HG02642 (cell line): ENCODE measurements at regions not wholly inside any gene's neighbourhood (a gene's known extent, or its start where the extent isn't known, plus 50 kb on each side); places are given as distances from the start of the nearest gene placed in this dataset.
"Not testable (repeated sequence)": the region's sequence is repeated elsewhere in the genome, so short reads cannot be mapped to it uniquely, and the experiment has no call there.

ENCODE experiments used
- ATAC-seq: cut with Tn5 transposase; IDR thresholded peaks from one replicate; pipeline ENCODE4 v1.9.1; 2021; ENCODE audit warnings: mild to moderate bottlenecking; ENCODE audit not compliant: unreplicated experiment, poor library complexity

DNA sequence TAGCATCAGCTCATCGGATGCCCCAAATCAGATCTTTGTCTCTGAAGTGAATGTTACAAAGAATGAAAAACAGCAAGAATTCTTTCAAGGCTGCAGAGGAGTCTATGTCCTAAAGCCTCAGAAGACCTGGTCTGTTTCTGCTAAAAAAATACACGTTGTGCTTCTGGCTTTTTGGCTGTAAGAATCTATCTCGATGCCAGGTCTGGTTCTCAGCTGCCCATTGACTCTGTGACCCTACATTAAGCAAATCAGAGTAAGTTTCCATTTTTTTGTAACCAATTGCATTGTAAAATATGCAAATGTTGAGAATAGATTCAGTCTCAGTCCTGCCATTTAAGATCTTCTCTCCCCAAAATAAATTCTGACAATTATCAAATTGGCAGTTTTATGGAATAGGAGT is 705.4 kb downstream of the RFPL4B start:
- ATAC-seq: no peak

DNA sequence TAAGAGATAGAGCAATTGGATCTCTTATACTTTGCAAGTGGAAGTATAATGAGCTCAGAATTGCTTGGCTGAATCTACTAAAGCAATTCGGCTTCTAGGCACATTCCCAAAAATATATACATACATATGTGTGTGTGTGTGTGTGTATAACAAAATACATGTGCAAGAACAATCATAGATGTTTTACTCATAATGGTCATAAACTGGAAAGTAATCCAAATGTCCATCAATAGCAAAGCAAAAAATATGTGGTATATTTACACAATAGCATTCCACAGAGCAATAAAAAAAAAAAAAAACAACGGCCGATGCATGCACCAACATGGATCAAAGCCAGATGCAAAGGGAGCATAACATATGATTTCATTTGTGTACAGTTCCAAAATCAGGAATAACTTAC is 707.9 kb downstream of the RFPL4B start:
- ATAC-seq: no peak

DNA sequence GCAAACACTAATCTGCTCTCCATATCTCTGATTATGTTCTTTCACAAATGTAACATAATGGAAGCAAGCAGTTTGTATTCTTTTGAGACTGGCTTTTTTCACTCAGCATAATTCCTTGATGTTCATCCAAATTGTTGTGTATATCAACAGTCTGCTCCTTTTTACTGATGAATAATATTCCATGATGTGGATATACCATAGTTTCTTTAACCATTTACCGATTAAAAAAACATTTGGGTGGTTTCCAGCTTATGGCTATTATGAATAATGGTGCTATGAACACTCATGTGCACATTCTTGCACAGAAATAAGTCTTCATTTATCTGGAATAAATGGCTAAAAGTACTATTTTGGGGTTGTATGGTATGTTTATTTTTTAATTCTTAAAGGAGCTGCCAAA is 708.9 kb downstream of the RFPL4B start:
- ATAC-seq: no peak

DNA sequence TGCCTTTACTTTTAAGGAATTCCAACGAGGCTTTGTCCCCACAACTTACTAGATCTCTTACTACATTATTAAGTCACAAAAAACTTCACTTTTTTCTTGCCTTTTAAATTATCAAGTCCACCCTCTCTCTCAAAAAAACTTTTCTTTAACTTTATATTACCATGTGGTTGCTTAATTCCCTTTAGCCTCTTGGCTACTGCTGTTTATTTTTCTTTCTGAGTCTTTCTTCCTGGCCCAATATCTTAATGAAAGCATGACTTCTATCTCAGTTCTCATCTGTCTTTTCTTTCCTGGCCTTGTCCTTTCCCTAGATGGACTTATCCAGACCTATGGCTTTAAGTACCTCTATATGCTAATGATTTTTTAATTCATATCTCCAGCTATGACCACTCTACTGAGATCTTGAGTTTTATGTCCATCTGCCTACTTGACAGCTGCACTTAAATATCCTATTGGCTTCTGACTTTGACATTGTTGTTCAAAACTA is 710.5 kb downstream of the RFPL4B start:
- no peak for ATAC-seq

DNA sequence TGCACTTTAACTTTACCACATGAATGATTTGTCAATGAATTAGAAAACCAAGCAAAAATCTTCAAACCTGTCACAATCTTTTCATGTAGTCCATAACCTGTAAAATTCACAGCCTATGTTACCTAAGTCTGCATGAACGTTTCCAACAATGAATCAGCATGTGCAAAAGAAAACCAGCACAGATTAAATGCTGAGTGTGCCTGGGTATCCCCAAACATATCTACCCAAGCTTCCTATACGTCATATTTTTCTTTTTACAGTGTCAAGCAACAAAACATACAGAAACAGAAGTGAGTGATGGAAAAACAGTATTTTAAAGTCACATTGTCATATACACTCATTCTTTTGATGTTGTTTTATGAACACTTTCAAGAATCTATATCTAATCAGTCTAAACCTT is 713.5 kb downstream of the RFPL4B start:
- ATAC-seq: no peak

DNA sequence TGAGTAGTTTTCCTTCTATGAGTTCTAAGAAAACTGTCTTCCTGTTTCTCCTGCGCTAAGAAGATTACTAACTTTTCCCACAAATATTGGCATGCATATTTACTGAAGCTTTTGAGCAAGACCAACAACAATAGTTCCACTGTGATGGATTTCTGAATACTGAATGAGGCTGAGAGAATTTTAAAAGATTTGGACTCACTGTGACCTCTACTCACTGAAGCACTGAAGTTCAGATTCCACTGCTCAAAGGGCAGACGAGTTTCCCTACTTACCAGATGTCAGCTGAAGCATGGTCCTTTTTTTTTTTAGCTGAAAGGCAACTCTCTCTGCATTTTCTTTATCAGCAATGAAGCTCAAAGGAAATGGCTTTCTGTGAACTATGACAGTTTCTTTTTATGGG is 718.5 kb downstream of the RFPL4B start:
- no peak for ATAC-seq

DNA sequence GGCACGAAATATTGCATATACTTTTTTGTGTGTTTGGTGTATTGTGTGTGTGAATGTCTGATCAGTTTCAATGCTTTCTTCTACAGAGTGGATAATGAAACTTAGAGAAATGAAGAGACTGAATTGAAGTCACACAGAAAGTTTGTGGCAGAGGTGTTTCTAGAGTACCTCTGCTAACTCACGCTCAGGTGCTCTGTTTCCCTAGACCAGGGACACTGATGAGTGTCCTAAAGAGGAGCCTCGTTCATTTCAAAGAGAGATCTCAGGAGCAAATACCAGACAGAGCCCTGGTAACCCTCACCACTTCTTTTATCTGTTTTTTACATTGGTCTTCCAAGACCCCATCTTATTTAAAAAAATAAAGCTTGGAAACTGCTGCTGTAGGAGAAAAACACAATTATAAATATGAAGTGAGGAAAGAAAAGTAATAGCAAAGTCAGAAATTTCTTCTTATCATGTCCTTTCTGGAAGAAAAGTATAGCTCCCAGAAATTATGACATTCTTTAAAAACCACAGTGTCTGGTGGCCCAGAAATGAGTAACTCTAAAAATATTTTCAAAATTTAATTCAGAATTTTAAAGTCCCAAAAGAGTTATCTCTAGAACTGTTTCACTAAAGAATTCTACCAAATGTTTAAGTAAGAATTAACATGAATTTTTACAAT is 720.6 kb downstream of the RFPL4B start:
- ATAC-seq: no peak

DNA sequence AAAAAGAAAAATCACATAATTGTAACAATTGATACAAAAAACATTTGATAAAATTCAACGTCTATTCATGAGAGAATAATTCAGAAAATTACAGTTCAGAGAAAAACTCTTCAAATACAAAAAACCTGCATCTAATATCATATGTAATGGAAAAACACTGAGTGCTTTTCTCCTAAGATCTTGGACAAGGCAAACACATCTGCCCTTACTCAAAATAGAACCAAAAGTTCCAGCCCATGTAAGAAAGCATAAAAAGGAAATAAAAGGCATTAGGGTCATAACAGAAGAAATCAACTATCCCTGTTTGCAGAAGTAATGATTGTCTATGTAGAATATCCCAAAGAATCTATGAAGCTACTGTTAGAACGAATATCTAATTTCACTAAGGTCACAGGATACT is 721.4 kb downstream of the RFPL4B start:
- ATAC-seq: no peak

DNA sequence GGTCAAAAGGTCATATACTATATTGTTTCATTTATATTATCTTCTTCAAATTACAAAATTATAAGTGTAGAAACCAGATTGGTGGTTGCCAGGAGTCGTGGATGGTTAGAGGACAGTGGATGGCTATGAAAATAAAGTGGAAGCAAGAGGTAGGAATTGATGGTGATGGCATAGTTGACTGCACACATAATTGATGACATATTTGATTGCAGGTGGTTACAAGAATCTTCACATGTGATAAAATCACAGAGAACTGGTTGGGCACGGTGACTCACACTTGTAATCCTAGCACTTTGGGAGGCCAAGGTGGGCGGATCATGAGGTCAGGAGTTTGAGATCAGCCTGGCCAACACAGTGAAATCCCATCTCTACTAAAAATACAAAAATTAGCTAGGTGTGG is 723.6 kb downstream of the RFPL4B start:
- ATAC-seq: not testable (repeated sequence)

DNA sequence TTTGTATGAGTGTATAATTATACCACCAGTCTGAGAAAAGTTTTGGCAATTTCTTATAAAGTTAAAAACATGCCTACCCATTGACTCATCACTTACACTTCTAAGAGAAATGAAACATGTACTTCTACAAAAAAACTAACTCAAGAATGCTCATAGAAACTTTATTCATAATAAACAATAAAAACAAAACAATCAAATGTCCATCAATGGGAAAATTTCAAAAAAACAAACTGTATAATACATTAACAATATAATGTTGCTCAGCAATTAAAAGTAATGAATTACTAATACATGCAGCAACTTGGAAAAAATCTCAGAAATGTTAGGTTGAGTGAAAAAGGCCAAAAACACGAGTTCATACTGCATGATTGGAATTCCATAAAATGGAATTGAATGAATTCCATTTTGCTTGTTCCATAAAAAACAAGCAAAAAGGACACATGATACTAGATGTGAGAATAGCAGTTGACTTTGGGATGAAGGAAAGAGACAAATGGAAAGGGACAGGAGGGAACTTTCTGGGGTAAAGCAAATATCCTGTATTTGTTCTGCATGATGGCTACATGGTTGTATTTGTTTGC is 726.6 kb downstream of the RFPL4B start:
- ATAC-seq: no peak

DNA sequence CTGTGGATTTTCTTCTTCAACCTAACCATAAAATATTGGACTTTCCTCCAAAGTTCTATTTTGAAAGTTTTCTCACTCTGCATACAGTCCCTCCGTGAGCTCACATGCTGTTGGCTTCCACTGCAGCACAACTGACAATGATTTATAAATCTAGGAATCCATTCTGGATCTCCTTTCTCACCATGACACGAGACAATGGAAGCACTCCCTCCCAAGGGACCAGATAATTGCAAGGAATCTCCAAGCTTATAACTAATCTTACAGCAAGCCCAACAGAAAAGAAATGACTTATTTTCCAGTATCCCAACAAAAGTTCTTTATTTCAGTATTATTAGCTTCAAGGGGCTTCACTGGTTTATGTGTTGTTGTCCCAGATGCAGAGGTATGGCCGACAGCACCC is 729.0 kb downstream of the RFPL4B start:
- ATAC-seq: no peak

DNA sequence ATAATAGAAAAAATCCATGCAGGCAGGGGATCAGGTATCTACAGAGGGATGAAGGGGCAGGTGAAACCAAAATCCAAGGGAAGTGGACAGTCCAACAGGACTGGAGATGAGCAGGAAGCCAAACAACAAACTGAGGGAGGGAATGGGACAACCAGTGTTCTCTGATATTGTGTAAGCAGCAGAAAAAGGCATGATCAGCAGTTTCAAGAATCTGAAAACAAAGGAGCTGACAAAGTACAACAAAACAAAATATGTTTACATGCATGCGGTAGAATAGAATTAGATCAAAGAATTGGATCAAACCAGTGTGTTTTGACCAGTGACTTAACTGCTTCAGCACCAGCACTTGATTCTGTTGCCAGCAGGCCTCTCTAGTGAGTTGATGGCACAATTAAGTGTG is 729.7 kb downstream of the RFPL4B start:
- no peak for ATAC-seq

DNA sequence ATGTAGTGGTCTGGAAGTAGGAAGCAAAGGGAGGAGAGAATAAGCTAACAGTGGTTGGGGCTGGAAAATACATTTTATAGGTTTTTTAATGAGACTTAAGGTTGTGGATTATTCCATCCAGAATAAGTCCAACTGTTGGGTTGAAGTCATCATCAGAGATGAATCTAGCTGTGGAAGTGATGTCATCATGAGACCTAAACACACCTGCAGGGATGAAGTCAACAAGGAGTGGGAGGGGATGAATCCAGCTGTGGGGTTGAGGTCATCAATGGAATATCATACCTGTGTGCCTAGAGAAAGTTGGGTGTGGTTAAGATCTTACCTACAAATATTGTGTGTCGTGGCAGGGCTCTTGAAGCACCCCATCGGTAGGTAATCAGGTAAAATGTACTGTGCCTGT is 730.7 kb downstream of the RFPL4B start:
- no peak for ATAC-seq

DNA sequence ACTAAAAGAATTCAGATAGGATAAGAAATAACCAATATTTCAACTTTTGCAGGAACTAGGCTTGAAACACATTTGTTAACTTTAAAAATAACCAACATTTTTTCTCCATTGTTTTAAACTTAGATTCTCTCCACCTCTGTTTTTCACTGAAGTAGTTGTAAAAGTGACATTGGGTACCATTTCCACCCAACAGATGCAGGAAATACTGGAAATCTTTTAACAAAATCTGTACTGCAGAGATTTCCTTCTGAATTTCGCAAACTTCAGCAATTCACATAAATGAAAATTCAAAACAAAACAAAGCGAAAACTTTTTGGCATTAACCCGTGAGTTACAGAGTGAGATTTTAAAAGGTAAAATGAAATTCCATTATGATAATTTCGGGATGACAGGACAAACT is 731.7 kb downstream of the RFPL4B start:
- ATAC-seq: no peak

DNA sequence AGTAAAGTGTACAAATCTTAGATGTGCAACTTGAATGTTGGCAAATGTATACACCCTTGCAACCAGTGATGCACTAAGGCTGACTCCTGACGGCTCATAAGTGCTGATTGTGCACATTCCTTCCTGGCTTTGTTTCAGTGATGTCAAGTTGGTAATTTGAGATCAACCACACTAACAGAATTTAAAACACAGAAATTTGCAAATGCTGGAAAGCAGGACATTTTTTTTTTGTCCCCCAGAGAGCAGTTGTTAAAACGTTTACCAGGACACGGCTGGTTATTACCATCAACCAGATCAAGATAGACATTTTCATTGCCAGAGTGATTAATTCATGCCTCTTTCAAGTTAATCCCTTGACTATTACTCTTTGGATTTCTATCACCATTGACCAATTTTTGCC is 735.6 kb downstream of the RFPL4B start:
- ATAC-seq: no peak

DNA sequence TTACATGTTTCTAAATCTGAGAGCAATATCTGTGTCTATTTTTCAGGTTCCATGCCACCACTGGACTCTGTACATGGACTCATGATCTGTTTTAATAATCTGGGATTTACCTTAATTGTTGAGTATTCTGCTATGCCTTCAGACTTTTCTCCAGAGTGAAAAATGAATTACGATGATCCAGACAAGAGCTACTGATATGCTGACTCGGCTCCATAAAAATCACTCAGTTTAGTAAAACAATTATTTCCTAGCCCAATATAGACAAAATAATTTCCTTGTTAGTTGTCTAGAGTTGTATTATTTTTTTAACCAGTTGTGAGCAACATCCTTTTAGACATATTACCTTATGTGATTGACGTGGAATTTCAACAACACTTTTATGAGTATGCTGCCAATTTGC is 736.8 kb downstream of the RFPL4B start:
- ATAC-seq: no peak

DNA sequence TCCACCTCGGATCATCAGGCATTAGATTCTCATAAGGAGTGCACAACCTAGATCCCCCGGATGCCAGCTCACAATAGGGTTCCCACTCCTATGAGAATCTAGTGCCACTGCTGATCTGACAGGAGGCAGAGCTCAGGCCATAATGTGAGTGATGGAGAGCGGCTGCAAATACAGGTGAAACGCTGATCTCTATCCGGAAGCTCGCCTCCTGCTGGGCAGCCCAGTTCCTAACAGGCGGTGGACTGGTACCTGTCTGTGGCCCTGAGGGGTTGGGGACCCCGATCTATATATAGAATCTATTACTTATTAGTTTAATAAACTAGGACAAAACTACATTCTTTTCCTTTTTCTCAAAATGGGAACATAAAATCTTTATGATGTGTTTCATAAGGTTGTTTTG is 741.9 kb downstream of the RFPL4B start:
- no peak for ATAC-seq

DNA sequence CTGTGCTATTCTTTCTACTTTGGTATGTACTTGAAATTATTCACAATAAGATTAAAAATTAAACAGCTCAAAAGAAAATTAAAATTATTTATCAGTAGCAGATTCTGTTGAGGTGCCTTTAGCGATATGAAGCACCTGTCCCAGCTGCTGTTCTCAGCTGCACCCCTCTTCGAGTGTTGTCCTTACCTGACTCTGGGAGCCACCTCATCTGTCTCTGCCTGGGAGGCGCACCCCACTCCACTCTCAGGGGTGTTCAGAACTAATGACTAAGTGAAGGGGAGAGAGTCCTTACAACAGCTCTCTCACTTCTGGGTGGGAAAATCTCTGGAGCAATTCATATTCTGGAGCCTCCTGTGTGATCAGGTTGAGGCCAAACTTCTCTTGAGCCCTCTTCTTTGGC is 745.7 kb downstream of the RFPL4B start:
- no peak for ATAC-seq

DNA sequence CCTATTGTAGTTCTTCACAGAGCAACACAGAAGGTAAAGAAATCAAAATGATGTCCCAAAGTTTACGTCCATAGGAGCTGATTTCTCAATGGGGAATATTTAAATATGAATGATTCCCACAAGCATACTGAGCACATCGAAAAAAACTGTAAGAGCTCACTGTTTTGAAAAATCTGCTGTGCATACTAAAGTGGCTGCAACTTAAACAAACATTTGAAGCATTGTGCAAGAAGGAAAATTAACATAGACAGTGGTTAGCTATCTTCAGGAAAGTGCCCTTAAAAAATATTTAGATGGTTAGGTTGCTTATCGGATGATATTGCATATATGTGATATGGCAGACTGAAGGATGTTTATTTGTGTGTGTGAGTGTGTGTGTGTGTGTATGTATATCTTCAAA is 747.6 kb downstream of the RFPL4B start:
- ATAC-seq: no peak

DNA sequence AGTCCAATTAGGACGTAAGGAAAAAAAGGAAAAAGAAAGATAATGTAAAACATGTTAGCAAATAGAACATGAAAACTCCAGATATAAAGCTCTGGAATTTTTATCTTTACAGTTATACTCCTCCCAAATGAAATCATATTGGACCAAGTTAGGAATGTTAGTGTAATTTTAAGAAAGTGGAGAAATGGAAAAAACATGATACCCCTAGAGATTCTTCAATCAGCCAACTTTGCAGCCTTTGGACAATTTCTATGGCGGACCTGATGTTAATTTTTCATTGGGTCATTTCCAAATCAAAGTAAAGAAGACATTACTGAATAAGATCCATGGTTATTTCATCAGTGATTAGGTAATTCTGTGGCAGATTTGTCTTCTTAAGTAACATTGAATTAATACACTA is 748.7 kb downstream of the RFPL4B start:
- no peak for ATAC-seq

DNA sequence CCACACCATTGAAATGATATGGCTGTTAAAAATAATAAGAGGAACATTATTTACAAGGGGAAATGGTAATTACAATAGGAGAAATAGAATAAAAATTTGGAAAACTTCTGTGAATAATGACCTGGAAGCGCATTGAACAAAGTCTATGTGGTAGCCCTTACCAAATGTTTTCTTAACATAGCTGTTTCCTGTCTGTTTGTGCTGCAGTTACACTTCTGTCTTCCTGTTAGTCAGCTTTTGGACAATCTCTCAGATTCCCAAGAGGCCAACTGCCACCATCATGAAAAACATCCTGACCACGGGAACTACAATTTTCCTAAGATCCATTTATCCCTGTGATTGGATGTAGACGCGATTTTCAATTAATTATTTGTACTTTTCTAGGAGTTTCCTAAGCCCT is 754.4 kb upstream of the MARCKS start:
- no peak for ATAC-seq

DNA sequence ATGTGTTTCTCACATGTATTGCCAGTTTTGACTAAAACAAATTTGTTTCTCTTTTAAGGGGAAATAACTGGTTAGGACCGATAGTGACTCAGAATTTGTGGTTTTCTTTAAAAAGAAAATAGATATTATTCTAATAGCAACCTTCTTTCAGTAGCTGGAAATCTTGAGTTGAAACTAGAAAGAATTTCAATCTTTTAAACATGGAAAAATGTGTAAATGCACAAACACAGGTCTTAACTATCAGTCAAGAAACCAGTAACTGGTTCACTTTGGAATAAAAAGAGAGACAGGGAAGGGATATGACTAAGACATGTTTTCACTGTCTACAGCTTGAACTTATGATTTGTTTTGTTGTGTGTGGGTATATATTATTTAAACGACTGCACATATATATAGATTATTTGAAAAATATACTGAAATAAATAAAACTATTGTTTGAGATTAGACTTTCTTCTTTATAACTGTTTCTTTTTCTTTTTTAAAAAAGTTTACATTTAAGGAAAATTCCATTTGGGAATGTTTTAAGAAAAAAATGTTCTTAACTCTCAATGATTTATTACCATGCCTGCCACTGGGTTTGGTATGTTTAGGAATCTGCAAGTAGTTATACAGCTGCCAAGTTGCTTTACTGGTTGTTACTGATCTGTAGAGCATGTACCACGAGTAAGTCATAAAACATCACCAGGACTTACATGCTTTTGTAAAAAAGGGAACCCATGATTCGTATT is 753.3 kb upstream of the MARCKS start:
- no peak for ATAC-seq
